ENCODE measurements at regions not wholly inside any gene's neighbourhood (a gene's known extent, or its start where the extent isn't known, plus 50 kb on each side); places are given as distances from the start of the nearest gene placed in this dataset.
"Not testable (repeated sequence)": the region's sequence is repeated elsewhere in the genome, so short reads cannot be mapped to it uniquely, and the experiment has no call there.

GRCh38 chr12:71281425-71281824, 123.6 kb upstream of the TSPAN8 start:
- H3K4me3 ChIP-seq (ENCODE audit: low read depth, poor library complexity, severe bottlenecking), result no peak overlapping the region
- no peak for DNase-seq (ENCODE audit: low spot score in 2 of 2)
- 84 to 90% methylated on average over 2 of the region's 2 CpGs for WGBS, 2 donors
- intact Hi-C loops (cut with DNase I; ENCODE audit: low total_unique reads), result no loop called here
- TF ChIP-seq CTCF (IDR thresholded peaks at IDR 0.05) (no peak), POLR2A (IDR thresholded peaks at IDR 0.05) (no peak)

DNA sequence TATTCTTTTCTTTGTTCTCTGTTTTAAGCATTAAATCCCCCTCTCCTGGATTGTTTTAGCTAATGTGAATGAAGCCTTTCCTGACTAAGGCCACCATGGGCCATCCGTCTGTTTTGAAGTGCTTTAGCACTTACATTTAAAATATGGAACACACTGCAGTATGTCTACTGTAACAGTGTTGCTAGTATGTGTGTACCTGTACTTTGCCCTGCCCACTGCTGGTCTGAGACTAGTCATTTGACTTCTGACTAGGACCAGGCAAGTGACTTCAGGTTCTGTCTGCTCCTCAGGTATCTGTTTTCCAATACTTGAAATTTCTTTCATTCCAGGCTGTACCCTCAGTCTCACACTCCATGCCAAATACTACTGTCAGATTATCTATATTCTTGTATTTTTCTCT, 120.1 kb upstream of the TSPAN8 start:
- H3K4me3 ChIP-seq (ENCODE audit: low read depth, poor library complexity, severe bottlenecking), result no peak overlapping the region
- intact Hi-C loops (cut with DNase I; ENCODE audit: low total_unique reads), result no loop called here
- TF ChIP-seq POLR2A (IDR thresholded peaks at IDR 0.05) (no peak), CTCF (IDR thresholded peaks at IDR 0.05) (no peak)
- WGBS, 2 donors, result 93 to 100% methylated on average over 1 of the region's 1 CpG
- no peak for DNase-seq (ENCODE audit: low spot score in 2 of 2)

DNA sequence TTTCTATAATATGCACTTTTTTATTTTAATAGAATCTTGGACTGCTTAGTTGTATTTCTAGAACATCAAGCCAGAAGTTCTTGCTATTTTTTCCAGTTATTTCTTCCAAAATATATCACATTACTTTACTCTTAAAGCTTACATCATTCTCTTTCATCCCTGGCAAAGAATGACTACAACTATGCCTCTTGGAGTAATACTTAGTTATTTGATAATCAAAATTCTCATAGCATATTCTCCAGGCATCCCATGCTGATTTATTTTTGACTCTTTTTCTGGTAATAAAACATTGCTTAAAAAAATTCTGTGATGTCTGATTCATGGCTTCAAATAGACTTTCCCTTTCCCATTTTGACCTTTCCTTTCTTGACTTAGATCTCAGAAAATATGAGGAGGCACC, 118.7 kb upstream of the TSPAN8 start:
- intact Hi-C loops (cut with DNase I; ENCODE audit: low total_unique reads), result no loop called here
- H3K4me3 ChIP-seq (ENCODE audit: low read depth, poor library complexity, severe bottlenecking), result no peak overlapping the region
- TF ChIP-seq POLR2A (IDR thresholded peaks at IDR 0.05) (no peak), CTCF (IDR thresholded peaks at IDR 0.05) (no peak)
- DNase-seq (ENCODE audit: low spot score in 2 of 2), result no peak

DNA sequence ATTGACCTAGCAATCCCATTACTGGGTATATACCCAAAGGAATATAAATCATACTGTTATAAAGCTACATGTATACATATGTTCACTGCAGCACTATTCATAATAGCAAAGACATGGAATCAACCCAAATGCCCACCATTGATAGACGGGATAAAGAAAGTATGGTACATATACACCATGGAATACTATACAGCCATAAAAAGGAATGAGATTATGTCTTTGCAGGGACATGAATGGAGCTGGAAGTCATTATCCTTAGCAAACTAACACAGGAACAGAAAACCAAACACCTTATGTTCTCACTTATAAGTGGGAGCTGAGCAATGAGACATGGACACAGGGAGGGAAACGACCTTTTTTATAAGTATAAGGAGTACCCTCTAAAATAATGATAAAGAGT, 113.0 kb upstream of the TSPAN8 start:
- H3K4me3 ChIP-seq (ENCODE audit: low read depth, poor library complexity, severe bottlenecking); DNase-seq (ENCODE audit: low spot score in 2 of 2); intact Hi-C loops (cut with DNase I; ENCODE audit: low total_unique reads): not testable (repeated sequence)
- 84 to 94% methylated on average over 2 of the region's 2 CpGs for WGBS, 2 donors

GRCh38 chr12:71270057-71270456, 112.3 kb upstream of the TSPAN8 start:
- no peak for TF ChIP-seq CTCF (IDR thresholded peaks at IDR 0.05)
- no peak for TF ChIP-seq POLR2A (IDR thresholded peaks at IDR 0.05)
- 90 to 91% methylated on average over 5 of the region's 5 CpGs for WGBS, 2 donors

DNA sequence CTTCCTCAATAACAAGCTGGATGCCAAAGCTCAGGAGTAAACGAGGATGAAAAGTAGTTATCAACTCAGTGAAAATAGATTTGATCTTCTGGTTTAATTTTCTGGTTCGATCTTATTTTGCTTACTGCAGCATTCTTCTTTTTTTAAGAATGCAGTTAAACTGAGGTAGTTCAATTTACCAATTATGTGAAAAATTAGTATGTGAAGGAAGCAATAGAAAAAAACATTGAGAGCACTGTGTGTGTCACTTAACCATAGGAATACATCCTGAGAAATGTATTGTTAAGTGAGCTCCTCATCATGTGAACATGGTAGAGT, 111.4 kb upstream of the TSPAN8 start:
- TF ChIP-seq POLR2A (IDR thresholded peaks at IDR 0.05), result no peak
- TF ChIP-seq CTCF (IDR thresholded peaks at IDR 0.05), result no peak
- no peak overlapping the region for H3K4me3 ChIP-seq (ENCODE audit: low read depth, poor library complexity, severe bottlenecking)
- WGBS, 2 donors, result 67 to 83% methylated on average over 2 of the region's 2 CpGs
- DNase-seq (ENCODE audit: low spot score in 2 of 2), result no peak
- intact Hi-C loops (cut with DNase I; ENCODE audit: low total_unique reads), result no loop called here

More at GRCh38 chr12:71270057-71270456, 112.3 kb upstream of the TSPAN8 start:
- no peak overlapping the region for H3K4me3 ChIP-seq (ENCODE audit: low read depth, poor library complexity, severe bottlenecking)
- DNase-seq (ENCODE audit: low spot score in 2 of 2), result no peak
- intact Hi-C loops (cut with DNase I; ENCODE audit: low total_unique reads), result no loop called here
